NT2/D1 (cell line): ENCODE measurements at regions not wholly inside any gene's neighbourhood (a gene's known extent, or its start where the extent isn't known, plus 50 kb on each side); places are given as distances from the start of the nearest gene placed in this dataset.

ENCODE experiments used
- DNase-seq: peaks from one replicate; pipeline ENCODE4 v3.0.0-alpha.2; 2011; ENCODE audit warnings: low read depth, low spot score
- H3K27me3 ChIP-seq: 2 replicates; pipeline ENCODE4 v1.6.0; 2011; ENCODE audit warnings: mild to moderate bottlenecking; ENCODE audit not compliant: insufficient read length, insufficient read depth
- H3K36me3 ChIP-seq: 2 replicates; pipeline ENCODE4 v1.6.1; 2011; ENCODE audit warnings: mild to moderate bottlenecking, low read length, mixed read lengths; ENCODE audit not compliant: insufficient read depth, insufficient read length
- H3K4me1 ChIP-seq: 2 replicates; pipeline ENCODE4 v1.5.1; 2011; ENCODE audit not compliant: insufficient read depth, insufficient read length
- H3K4me3 ChIP-seq: 2 replicates; pipeline ENCODE4 v1.5.1; 2011; ENCODE audit warnings: low read depth; ENCODE audit not compliant: insufficient read length
- H3K9ac ChIP-seq: 2 replicates; pipeline ENCODE4 v1.6.0; 2011; ENCODE audit warnings: low read depth; ENCODE audit not compliant: insufficient read length
- H3K9me3 ChIP-seq: 2 replicates; pipeline ENCODE4 v1.5.1; 2011; ENCODE audit warnings: mild to moderate bottlenecking, low read length; ENCODE audit not compliant: insufficient read depth
- SUZ12 ChIP-seq: IDR thresholded peaks from 2 replicates; pipeline ENCODE4 v1.6.1; 2011; ENCODE audit not compliant: insufficient read length, insufficient read depth; ENCODE audit errors: extremely low read depth
- YY1 ChIP-seq: IDR thresholded peaks from 2 replicates; pipeline ENCODE4 v1.6.1; 2011; ENCODE audit not compliant: insufficient read length, insufficient read depth
- ZNF274 ChIP-seq: IDR thresholded peaks from 2 replicates; pipeline ENCODE4 v1.6.1; 2011; ENCODE audit warnings: mild to moderate bottlenecking, low read depth, low read length

DNA sequence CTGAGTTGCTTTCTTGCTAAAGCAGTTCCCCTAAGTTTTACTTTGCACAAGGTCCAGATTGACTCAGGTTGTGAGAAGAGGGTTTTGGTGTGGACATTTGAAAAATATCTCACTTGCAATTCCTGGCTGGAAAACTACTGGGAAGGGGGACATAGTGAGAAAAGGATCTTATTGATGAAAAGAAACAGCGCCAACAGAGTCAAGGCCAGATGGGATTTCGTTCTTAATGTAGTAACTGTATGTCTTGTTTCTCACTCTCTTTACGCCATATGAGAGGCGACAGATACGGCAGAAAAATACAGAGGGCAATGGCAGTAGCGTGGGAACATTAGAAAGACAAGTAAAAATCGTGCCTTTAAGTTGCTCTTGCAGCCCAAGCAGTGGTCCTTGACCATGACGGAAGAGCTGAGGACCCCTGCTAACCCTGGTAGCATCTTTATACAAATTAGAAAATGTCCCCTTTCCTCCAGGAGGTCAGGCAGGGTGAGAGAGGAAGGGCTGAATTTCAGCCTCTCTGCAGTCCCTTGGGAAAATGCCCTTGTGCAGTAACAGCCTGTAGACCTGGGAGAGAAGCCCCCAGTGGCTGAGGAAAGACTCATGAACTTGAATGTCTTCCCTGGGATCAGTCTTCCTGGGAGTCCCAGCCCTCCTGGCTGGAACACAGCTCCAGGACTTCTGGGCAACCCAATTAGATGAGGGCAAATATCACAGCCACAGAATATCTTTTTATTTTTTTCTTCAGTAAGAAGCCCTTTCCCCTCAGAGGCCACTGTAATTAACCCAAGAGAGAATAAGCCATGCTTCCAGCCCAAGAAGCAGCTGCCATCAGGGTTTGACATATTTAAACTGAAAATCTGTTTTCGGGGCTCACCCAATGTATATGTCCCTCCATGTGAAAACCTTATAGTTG, 113.4 kb downstream of the CD47 start:
- Histone ChIP-seq H3K36me3 (no peaks in the 10 kb centered on the region), H3K4me1 (no peaks in the 10 kb centered on the region), H3K27me3 (no peaks in the 10 kb centered on the region), H3K9me3 (no peaks in the 10 kb centered on the region), H3K9ac (no peak overlapping the region), H3K4me3 (no peak overlapping the region)
- no peak for DNase-seq
- TF ChIP-seq SUZ12, result no peak

- Histone ChIP-seq H3K27me3 (no peaks in the 10 kb centered on the region), H3K4me1 (no peaks in the 10 kb centered on the region), H3K4me3 (no peak overlapping the region), H3K9ac (no peak overlapping the region), H3K9me3 (no peaks in the 10 kb centered on the region), H3K36me3 (no peaks in the 10 kb centered on the region)
- DNase-seq, result no peak
- TF ChIP-seq SUZ12 (no peak), ZNF274 (no peak), YY1 (no peak)
Measured at GRCh38 chr3:107976202-107976800, 114.5 kb downstream of the CD47 start.

DNA sequence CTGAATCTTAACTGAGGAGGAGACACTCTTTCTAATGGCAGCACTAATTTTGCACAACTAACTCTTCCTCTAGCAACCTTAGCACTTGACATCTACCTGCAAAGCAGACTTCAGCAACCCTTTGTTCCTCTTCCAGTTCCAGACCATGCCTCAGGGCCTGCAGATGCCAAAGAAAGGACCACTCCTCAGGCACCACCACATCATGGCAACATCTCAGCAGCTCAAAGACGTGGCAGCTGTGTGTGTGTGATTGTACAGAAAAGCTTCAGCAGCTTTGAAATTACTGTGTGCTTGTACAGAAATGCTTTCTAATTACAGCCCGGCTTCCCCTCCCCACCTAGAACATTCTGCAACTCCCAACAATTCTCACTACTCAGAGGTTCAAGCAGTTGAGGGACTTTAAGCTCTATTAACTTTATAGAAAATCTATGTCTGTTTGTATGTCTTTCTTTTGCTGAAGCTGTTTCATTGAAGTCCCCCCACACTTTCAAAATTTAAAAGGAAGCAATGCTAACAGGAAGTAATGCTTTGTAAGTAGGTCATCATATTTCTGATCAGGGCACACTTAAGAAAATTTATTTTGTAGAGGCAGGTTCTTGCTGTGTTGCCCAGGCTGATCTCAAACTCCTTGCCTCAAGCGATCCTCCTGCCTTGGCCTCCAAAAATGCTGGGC, 115.2 kb downstream of the CD47 start:
- Histone ChIP-seq H3K9me3 (no peaks in the 10 kb centered on the region), H3K4me1 (no peaks in the 10 kb centered on the region), H3K9ac (no peak overlapping the region), H3K36me3 (no peaks in the 10 kb centered on the region), H3K27me3 (no peaks in the 10 kb centered on the region), H3K4me3 (no peak overlapping the region)
- DNase-seq, result no peak
- TF ChIP-seq SUZ12 (no peak), ZNF274 (no peak), YY1 (no peak)

DNA sequence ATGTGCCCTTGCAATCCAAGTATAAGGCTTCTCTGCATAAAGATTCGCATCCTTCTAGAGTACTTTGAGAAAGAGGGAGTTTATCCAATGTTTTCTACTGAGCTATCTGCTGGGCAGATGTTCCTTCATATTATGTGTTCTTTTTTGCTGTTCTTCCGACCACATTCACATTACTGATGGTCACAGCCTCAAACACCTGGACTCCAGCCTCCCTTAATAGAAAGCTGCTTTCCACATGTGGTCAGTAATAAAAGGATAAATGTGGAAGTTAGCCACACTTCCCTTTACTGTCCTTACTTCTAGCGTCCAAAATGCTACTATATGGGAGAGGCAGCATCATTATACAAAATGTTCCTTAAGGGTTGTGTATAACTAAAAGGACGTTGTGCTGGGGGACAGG, 116.9 kb downstream of the CD47 start:
- DNase-seq, result no peak
- Histone ChIP-seq H3K4me3 (no peak overlapping the region), H3K9me3 (no peaks in the 10 kb centered on the region), H3K4me1 (no peaks in the 10 kb centered on the region), H3K9ac (no peak overlapping the region), H3K36me3 (no peaks in the 10 kb centered on the region), H3K27me3 (no peaks in the 10 kb centered on the region)
- TF ChIP-seq SUZ12 (no peak), YY1 (no peak), ZNF274 (no peak)

DNA sequence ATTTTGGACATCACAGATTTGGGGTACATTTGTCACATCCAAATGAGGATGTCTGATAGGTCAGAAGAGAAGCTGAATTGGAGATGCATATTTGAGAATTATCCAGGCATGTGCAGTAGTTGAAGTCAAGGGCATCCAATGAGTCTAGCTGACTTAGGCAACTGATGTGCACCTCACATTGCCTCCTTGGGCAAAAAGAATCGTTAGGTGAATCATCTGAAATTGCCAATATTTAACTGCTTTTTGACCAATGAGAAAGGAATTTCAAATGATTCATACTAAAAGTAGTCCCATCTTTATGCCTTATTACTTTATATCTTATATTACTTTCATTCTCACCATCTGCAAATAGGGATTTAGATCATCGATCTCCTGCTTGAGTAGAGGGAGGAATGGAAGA, 117.7 kb downstream of the CD47 start:
- H3K36me3 ChIP-seq, result no peaks in the 10 kb centered on the region
- H3K4me1 ChIP-seq, result no peaks in the 10 kb centered on the region
- H3K9ac ChIP-seq, result no peak overlapping the region
- H3K4me3 ChIP-seq, result no peak overlapping the region
- no peak for DNase-seq
- TF ChIP-seq ZNF274 (no peak), SUZ12 (no peak), YY1 (no peak)
- no peaks in the 10 kb centered on the region for H3K9me3 ChIP-seq
- no peaks in the 10 kb centered on the region for H3K27me3 ChIP-seq

GRCh38 chr3:107970993-107971580, 119.7 kb downstream of the CD47 start:
- Histone ChIP-seq H3K36me3 (no peaks in the 10 kb centered on the region), H3K27me3 (no peaks in the 10 kb centered on the region), H3K4me1 (no peaks in the 10 kb centered on the region), H3K9me3 (no peaks in the 10 kb centered on the region), H3K4me3 (no peak overlapping the region), H3K9ac (no peak overlapping the region)
- DNase-seq, result no peak
- no peak for TF ChIP-seq YY1
- TF ChIP-seq SUZ12, result no peak
- TF ChIP-seq ZNF274, result no peak

GRCh38 chr3:107969994-107970819, 120.6 kb downstream of the CD47 start:
- no peak for DNase-seq
- Histone ChIP-seq H3K4me3 (no peak overlapping the region), H3K9ac (no peak overlapping the region), H3K4me1 (no peaks in the 10 kb centered on the region), H3K36me3 (no peaks in the 10 kb centered on the region), H3K27me3 (no peaks in the 10 kb centered on the region), H3K9me3 (no peaks in the 10 kb centered on the region)
- TF ChIP-seq ZNF274 (no peak), SUZ12 (no peak), YY1 (no peak)
